RPMI8226 (cell line): ENCODE measurements at regions not wholly inside any gene's neighbourhood (a gene's known extent, or its start where the extent isn't known, plus 50 kb on each side); places are given as distances from the start of the nearest gene placed in this dataset.
A peak's percentile ranks its signal among the peaks of the same experiment; 100 is the strongest.
"Not testable (repeated sequence)": the region's sequence is repeated elsewhere in the genome, so short reads cannot be mapped to it uniquely, and the experiment has no call there.

Experiments
- DNase-seq: peaks from one replicate; pipeline ENCODE4 v3.0.0-alpha.2; 2015

DNA sequence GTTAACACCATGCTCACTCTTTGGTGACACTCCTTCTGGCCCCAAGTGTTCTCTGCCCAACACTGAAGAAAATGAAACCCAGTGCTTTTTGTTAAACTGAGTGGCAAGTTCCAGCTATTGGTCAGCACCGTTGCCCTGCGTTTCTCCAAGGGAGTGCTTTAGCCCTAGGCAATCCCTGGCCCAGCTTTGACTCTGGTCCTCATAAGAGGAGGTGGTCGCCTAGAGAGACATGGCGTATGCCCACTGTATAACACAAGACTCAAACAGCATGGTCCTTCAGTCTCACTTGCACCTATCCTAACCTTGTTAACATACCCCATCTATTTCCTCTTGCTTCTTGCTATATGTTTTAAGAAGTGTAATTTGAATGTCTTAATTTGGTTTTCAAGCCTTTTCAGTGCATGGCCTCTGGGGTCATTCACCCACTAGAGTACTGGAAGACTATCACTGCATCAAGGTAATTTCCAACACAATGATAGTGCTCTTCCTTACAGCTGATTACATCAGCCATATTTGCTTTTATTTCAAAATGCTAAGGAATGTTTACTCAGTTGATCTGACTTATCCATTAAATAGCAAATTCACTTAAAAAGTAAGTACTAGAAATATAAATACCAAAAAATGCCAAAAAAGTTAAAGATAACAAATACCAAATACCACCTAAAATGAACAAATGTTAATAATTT lies 190.5 kb upstream of the SOX21 start:
- DNase-seq = no peak

DNA sequence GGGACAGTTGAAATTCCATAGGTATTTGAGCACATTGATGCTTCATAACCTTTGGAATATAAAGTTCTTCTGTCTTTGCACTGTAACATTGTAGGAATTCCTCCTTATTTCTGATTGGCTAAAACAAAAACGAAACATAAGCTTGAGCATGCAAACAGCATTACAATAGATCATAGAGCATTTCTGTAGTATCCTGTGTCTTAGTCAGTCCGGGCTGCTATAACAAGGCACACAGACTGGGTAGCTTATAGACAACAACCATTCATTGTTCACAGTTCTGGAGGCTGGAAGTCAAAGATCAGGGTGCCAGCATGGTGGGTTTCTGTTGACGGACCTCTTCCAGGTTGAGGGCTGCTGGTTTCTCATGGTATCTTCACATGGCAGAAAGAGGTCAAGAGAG lies 188.7 kb upstream of the SOX21 start:
- DNase-seq = no peak

GRCh38 chr13:94896719-94897317 lies 184.5 kb upstream of the SOX21 start:
- DNase-seq = no peak

- no peak for DNase-seq
Observed at GRCh38 chr13:94896238-94896637, 183.9 kb upstream of the SOX21 start.

DNA sequence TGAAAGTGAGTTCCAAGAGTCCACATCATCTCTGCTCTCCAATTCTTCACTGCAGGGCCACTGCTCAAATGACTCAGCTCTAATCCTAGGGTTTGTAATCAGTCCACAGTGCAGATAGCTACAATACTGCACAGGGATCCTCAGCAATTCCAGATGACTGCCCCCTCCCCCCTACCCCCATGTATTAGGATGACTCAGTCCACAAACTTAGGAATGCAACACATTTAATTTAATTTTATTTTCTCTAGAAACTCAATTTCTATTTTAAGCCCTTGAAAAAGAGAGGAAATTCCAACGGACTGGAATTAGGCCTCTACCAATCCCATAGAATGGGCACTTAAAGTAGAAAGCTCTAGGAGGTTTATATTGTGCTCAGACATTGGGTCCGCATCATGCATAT lies 173.8 kb upstream of the SOX21 start:
- DNase-seq = no peak

DNA sequence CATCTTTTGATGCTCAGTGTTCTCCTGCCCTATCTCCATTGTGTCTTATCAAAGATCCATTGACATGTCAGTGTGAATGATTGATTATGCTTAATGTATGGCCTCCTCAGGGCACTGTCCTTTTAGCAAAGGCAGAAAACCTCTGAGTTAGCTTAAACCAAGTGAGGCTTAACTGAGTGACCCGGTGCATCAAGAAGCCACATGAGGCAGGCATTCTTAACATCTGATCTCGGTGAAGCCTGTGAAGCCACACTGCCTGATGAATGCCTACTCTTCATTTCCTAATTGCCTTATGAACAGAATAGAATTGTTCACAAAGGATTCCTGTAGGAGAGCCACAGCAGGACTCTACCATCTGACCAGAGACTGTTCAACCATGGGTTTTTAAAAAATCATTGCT lies 168.1 kb upstream of the SOX21 start:
- DNase-seq = no peak

DNA sequence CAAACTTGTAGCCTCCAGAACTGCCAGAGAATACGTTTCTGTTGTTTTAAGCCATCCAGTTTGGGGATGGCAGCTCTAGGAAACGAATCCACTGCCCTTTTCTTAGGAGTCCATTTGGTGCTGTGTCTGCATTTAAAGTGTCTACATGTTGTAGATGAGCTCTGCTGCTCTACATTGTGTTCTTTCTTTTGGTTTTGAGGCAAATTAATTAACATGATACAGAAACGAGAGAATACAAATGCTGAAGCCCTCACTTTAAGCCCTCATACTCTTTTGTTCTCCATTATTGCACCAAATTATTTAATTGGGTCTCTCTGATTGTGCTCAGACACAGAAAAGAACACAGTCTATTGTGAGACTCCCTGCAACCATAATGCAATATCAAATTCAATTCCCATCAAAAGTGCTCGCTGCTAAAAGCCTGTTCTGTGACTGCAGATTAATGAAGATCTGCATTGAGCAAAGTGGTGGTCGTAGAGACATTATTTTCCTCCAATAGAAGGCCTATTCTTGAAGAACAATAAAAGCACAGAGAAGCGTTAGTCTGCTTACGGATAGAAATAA lies 166.3 kb upstream of the SOX21 start:
- no peak for DNase-seq

DNA sequence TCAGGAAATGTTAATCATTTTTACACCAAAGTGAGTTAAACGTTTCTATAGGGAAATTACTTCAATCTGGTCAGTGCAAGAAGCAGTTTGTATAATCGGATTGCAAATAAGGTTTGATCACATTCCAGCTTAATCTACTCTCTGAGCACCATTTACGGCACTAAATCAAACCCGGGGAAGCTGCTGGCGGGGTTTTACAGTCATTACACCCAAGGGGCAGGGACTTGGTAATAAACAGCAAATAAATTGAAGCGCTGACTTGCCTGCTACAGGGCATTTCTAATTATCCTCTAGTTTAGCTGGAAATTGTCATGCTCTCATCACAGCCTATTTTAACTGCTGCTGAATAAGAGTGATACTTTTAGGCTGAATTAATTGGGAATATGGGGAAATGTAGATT lies 152.1 kb upstream of the SOX21 start:
- DNase-seq = no peak

DNA sequence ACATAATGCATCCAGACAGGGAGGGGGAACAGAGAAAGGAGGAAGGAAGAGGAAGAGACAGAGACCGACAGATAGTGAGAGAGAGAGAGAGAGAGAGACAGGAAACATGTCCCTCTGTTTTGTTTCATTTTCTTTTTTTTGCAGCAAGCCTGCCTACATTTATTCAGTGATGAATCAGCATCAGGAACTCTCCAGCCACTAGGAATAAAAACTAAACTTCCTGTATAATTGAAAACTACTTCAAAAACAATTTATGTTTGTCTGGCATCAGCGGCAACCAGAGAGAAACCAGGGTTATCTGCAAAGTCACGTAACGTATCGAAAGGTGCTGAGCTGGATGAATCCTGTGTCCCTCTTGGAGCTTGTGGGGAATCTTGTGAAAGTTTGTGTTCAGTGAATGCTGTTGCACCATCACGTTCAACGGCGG lies 148.6 kb upstream of the SOX21 start:
- no peak for DNase-seq

DNA sequence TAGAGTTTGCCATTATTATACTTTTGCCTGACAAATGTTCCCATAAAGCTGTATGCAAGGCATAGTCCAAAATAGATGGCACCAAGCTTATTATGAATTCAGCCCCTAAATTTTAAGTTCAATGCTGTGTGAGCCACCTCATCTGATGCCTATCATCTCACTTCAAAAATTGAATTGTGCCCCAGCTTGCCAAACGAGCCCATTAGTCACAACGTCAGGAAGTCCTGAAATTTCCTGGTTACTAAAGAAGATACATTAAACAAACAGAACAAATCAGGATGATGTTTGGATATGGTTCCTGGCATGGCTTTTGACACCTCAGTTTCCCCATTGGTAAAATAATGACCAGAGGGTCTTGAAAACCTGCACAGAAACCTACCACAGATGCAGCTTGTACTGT lies 147.5 kb upstream of the SOX21 start:
- DNase-seq = no peak

DNA sequence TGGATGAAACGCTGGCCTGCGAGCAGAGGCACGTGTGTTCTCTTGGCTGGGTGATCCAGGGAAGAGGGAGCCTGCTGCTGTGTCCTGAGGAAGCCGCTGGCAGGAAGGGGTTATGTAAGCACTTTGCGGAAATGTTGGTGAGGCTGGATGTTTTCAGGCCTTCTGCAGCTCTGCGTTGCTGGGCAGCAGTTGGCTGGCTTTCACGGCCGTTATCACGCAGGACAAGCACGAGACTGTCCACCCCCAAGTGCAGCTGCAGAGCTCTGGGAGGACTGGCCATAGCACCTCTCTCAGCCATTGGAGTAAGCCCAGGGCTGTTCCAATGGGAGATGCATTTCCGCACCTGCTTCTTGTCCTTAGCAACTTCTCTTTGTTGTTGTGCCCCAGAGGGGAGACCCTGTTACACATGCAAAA lies 146.9 kb upstream of the SOX21 start:
- DNase-seq = no peak

GRCh38 chr13:94858856-94859255 lies 146.5 kb upstream of the SOX21 start:
- no peak for DNase-seq

DNA sequence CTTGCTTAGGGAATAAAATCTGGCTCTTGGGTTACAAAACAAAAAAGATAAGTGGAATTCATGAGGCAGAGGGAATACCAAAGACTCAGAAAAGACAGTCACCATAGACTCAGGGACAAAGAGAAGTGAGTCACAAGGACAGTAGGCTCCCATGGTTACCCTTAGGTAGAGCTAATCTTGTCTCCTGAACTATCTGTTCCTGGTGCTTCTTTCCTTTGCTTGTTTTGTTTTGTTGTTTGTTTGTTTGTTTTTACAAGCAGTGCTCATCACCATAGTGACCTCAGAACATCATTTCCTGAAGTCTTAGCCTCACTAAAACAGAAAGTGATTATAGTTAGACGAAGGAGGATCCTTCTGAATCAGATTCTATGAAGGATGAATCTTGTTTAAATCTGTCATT lies 142.3 kb upstream of the SOX21 start:
- no peak for DNase-seq

DNA sequence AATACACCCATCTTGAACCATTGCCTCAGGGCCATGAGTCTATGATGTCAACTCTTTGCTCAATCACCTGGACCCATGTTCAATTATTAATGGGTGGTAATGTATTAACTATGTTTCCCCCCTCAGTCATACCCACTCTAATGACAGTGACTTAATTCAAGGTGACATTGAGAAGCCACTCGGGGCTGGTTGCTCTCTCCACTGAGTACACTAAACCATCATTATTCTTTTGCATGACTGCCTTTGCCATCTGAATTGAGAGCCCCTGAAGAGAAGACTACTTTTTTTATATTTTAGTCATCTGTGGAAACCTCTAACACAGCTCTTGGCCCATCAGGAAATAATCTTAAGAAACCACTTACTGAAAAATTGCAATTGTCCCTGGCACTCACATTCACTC lies 139.2 kb upstream of the SOX21 start:
- DNase-seq = no peak

DNA sequence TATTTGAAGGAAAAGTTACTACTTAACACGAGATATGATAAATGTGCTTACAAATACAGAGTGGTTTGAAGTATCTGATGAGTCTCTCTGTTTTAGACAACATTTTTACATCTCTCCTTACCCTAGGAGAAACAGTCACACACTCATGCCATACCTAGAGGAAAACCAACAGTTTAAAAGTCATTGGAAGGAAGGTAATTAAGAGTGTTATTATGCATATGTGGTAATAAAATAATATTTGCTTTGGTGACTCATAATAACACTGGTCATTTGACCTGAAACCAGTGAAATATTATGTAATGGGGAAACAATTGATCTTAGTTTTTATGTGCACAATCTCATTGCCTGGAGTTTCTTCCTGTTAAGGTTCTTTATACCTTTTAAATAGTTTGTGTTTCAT lies 136.9 kb upstream of the SOX21 start:
- no peak for DNase-seq

GRCh38 chr13:94842901-94843300 lies 130.6 kb upstream of the SOX21 start:
- no peak for DNase-seq

DNA sequence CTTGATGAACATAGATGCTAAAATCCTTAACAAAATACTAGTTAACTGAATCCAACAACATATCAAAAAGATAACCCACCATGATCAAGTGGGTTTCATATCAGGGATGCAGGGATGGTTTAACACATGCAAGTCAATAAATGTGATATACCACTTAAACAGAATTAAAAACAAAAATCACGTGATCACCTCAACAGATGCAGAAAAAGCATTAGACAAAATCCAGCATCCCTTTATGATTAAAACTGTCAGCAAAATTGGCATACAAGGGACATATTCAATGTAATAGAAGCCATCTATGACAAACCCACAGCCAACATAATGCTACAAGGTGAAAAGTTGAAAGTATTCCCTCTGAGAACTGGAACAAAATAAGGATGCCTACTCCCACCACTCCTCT lies 124.7 kb upstream of the SOX21 start:
- not testable (repeated sequence) for DNase-seq

GRCh38 chr13:94829837-94830365 lies 117.6 kb upstream of the SOX21 start:
- no peak for DNase-seq

DNA sequence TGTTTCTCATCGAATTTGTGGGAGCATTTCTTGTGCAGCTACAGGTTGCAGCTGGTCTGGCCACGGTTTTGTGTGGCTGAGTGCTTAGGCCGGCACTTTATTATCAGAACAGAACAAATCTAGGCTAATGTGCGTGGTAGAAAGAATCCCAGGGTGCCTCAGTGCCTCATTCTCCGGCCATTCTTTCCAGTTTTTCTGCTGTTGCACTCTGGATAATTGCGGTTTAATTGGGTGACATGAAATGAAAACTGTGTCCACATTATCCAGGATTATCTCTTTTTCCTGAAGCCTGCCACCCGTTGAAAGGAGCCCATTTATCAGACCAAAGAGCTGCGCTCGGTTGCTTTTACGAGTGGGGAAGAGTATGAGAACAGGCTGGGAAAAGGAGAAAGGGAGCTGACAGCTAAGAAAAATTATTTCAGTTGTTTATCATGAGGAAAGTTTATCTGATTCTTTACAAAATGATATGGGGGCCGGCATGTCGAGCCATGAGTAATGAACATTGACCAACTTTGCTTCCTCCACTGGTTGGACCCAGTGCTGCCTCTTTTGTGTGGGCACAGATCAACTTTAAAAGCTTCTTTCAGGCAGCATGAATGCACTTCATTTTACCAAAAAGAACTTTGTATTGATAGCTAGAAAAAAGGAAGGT lies 117.0 kb upstream of the SOX21 start:
- DNase-seq = no peak

GRCh38 chr13:94827566-94827965 lies 115.2 kb upstream of the SOX21 start:
- no peak for DNase-seq

DNA sequence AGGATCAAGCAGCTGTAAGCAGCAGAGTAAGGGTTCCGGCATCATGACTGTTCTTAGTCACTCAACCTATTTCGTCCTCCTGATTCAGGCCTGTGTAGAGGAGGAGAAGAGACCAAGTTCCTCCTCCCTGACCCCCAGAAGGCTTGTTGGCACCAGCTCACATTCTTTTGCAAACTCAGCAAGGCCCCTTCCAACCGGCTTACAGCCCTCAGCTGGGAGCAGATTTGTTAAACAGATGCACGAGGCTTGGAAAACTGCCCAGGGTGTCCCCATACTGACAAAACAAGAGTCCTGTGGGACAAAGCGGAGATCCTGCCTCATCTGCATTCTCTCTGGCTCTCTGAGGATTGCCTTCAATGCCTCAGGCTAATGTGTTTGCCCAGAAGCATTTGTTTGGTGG lies 113.2 kb upstream of the SOX21 start:
- DNase-seq = peak; percentile 17

GRCh38 chr13:94824601-94825000 lies 112.3 kb upstream of the SOX21 start:
- no peak for DNase-seq

DNA sequence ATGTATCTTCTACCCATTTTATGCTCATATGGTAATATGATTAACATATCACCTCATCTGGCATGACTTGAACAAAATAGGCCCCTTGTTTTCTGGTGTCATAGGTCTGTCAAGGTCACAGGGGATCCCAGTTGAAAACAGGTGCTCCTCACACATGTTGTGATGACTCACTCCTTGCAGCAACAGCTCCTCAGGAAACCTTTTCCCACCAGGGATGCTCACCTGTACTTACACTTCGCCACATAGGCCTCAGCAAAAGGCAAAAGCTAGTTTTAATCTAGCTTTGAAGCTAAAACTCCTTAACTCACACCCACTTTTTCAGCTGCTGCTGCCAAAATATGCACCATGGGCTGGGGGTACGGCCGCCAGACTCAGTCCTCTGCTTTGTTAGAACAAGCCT lies 110.0 kb upstream of the SOX21 start:
- DNase-seq = no peak

DNA sequence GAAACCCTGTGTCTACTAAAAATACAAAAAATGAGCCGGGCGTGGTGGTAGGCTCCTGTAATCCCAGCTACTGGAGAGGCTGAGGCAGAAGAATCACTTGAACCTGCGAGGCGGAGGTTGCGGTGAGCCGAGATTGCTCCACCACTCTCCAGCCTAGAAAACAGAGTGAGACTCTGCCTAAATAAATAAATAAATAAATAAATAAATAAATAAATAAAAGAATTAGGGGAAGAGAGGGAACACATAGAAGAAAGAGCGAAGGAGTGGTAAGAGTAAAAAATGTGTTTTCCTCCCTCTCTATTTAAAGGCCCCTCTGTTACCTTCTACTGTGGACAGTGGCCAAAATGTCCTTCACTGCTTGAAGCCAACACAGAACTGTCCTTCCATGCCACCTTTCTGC lies 103.9 kb upstream of the SOX21 start:
- DNase-seq = no peak
